MM.1S (cell line): ENCODE measurements at regions not wholly inside any gene's neighbourhood (a gene's known extent, or its start where the extent isn't known, plus 50 kb on each side); places are given as distances from the start of the nearest gene placed in this dataset.

Source experiments
- DNase-seq: peaks from one replicate; pipeline ENCODE4 v3.0.0-alpha.2; 2015
- H2AFZ ChIP-seq: fragments of 300-600 bp; sonication (generic); 2 replicates; pipeline ENCODE4 v1.6.0; 2016; ENCODE audit warnings: antibody characterized with exemption, low read length
- H3F3A ChIP-seq: fragments of 300-600 bp; sonication (generic); 2 replicates; pipeline ENCODE4 v1.6.1; 2016; ENCODE audit warnings: mild to moderate bottlenecking, antibody characterized with exemption, low read length, moderate library complexity, mixed read lengths; ENCODE audit not compliant: insufficient read depth
- H3K27ac ChIP-seq: fragments of 300-600 bp; sonication (generic); 2 replicates; pipeline ENCODE4 v1.5.1; 2016; ENCODE audit warnings: mild to moderate bottlenecking, low read length
- H3K27me3 ChIP-seq: fragments of 300-600 bp; sonication (generic); replicated peaks from 2 replicates; pipeline ENCODE4 v1.6.0; 2016; ENCODE audit warnings: low read length; ENCODE audit not compliant: insufficient read depth
- H3K36me3 ChIP-seq: fragments of 300-600 bp; sonication (generic); replicated peaks from 2 replicates; pipeline ENCODE4 v1.6.1; 2016; ENCODE audit warnings: mild to moderate bottlenecking, low read length, mixed read lengths; ENCODE audit not compliant: insufficient read depth
- H3K4me1 ChIP-seq: fragments of 300-600 bp; sonication (generic); 2 replicates; pipeline ENCODE4 v1.6.1; 2016; ENCODE audit warnings: low read length, mixed read lengths
- H3K4me2 ChIP-seq: fragments of 300-600 bp; sonication (generic); 2 replicates; pipeline ENCODE4 v1.6.0; 2016; ENCODE audit warnings: low read depth, low read length
- H3K4me3 ChIP-seq: fragments of 300-600 bp; sonication (generic); 2 replicates; pipeline ENCODE4 v1.5.1; 2016; ENCODE audit warnings: low read length, mixed read lengths
- H3K79me2 ChIP-seq: fragments of 300-600 bp; sonication (generic); 2 replicates; pipeline ENCODE4 v1.6.1; 2016; ENCODE audit warnings: mixed run types, low read length, mixed read lengths
- H3K9ac ChIP-seq: fragments of 300-600 bp; sonication (generic); 2 replicates; pipeline ENCODE4 v1.6.1; 2016; ENCODE audit warnings: low read length, mixed read lengths
- H3K9me2 ChIP-seq: fragments of 300-600 bp; sonication (generic); replicated peaks from 2 replicates; pipeline ENCODE4 v1.6.1; 2016; ENCODE audit warnings: mild to moderate bottlenecking, low read length, mixed read lengths; ENCODE audit not compliant: insufficient read depth
- H3K9me3 ChIP-seq: fragments of 300-600 bp; sonication (generic); replicated peaks from 2 replicates; pipeline ENCODE4 v1.6.1; 2016; ENCODE audit warnings: mild to moderate bottlenecking, low read length, mixed read lengths; ENCODE audit not compliant: insufficient read depth
- H4K20me1 ChIP-seq: fragments of 300-600 bp; sonication (generic); 2 replicates; pipeline ENCODE4 v1.6.1; 2016; ENCODE audit warnings: mild to moderate bottlenecking, low read length, moderate library complexity, mixed read lengths; ENCODE audit not compliant: insufficient read depth
- EZH2 ChIP-seq: fragments of 300-600 bp; sonication (generic); optimal IDR thresholded peaks from 2 replicates; pipeline ENCODE3; 2017; ENCODE audit warnings: low read depth, mild to moderate bottlenecking, antibody characterized with exemption, low read length, mixed read lengths
- EZH2phosphoT487 ChIP-seq: fragments of 300-600 bp; sonication (generic); IDR thresholded peaks from 2 replicates; pipeline ENCODE4 v1.6.1; 2018; ENCODE audit warnings: antibody characterized with exemption, low read length
- TF ChIP-seq, protein P1 (sequence below): fragments of 300-600 bp; sonication (generic); IDR thresholded peaks from 2 replicates; pipeline ENCODE4 v1.5.1; 2016; ENCODE audit warnings: antibody characterized with exemption, low read length, mixed read lengths

DNA sequence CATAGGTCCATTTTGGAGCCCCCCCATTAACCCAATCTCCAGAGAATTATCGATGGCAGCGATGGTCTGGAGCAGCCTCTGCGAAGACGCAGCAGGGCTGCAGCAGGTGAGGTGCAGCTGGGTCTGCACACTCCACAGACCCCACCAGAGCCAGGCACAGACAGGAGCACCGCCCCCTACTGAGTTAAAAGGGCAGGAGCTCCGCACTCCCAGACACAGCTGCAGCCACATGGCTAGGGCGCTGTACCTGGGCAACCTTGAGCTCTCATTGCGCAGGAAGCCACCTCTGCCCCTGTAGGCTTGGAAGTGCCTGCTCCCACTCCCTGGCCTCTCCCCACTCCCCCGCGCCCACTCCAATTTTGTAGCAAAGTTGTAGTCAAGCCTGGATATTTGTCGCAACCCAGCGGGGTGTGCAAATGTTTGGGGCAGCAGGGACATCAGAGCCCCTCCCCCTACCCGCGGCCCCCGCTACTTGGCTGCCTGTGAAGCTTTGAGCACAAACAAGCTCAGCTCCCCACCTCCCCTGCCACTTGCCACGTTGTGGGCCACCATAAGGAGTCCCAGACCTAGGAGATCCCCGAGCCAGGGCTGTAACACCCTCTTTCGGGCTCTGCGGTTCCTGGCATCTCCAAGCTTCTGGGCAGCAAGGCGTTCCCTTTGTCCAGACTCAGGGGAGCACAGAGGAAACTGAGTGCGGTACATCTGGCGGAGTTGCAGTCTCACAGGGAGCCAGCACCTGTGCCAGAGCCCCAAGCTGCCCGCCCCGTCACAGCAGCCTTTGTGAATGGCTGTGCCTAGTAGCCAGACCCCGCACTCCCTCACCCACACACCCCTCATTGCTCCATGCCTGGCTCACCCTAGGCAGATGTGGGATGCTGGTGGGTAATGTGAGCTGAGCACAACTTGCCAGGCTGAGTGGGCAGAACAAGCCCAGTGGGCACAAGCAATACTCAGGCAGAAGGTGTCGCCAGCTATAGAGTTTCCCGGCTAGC, 949.7 kb upstream of the SLITRK1 start:
- Histone ChIP-seq H3K4me3 (no peak overlapping the region), H3K9ac (no peak overlapping the region), H2AFZ (no peak overlapping the region), H3K27me3 (no peaks in the 10 kb centered on the region), H3K36me3 (no peaks in the 10 kb centered on the region), H3K9me2 (no peaks in the 10 kb centered on the region), H3K4me1 (no peaks in the 10 kb centered on the region), H3K9me3 (no peaks in the 10 kb centered on the region), H3F3A (no peaks in the 10 kb centered on the region), H4K20me1 (no peaks in the 10 kb centered on the region), H3K79me2 (no peaks in the 10 kb centered on the region), H3K27ac (no peak overlapping the region), H3K4me2 (no peak overlapping the region)
- DNase-seq: no peak
- TF ChIP-seq, protein P1, sequence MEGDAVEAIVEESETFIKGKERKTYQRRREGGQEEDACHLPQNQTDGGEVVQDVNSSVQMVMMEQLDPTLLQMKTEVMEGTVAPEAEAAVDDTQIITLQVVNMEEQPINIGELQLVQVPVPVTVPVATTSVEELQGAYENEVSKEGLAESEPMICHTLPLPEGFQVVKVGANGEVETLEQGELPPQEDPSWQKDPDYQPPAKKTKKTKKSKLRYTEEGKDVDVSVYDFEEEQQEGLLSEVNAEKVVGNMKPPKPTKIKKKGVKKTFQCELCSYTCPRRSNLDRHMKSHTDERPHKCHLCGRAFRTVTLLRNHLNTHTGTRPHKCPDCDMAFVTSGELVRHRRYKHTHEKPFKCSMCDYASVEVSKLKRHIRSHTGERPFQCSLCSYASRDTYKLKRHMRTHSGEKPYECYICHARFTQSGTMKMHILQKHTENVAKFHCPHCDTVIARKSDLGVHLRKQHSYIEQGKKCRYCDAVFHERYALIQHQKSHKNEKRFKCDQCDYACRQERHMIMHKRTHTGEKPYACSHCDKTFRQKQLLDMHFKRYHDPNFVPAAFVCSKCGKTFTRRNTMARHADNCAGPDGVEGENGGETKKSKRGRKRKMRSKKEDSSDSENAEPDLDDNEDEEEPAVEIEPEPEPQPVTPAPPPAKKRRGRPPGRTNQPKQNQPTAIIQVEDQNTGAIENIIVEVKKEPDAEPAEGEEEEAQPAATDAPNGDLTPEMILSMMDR: no peak
- TF ChIP-seq EZH2 (no peak), EZH2phosphoT487 (no peak)

DNA sequence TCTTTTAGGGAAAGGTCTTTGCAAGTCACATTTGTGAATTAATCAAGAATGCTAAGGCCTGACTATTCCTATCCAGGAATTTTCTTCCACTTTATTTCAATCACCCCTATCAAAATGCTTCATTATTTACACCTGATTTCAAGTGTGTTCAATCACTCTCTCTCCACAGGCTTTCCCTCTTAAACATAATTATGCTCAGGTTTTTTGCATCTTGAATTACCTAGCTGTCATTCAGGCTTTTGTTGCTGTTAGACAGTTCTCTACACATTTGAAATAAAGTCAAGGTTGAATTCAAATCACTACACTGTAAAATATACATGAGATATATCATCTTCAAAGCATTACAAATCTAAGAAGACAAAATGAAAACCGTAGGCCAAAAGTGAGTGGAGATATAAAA, 941.3 kb upstream of the SLITRK1 start:
- no peak overlapping the region for H3K9ac ChIP-seq
- H3K27me3 ChIP-seq: no peaks in the 10 kb centered on the region
- H3K4me3 ChIP-seq: no peak overlapping the region
- H3K9me3 ChIP-seq: no peaks in the 10 kb centered on the region
- H2AFZ ChIP-seq: no peak overlapping the region
- no peak for DNase-seq
- no peaks in the 10 kb centered on the region for H3K4me1 ChIP-seq
- no peaks in the 10 kb centered on the region for H3K36me3 ChIP-seq
- no peak overlapping the region for H3K4me2 ChIP-seq
- TF ChIP-seq EZH2 (no peak), EZH2phosphoT487 (no peak)
- TF ChIP-seq, protein P1: no peak
- H3F3A ChIP-seq: no peaks in the 10 kb centered on the region
- no peaks in the 10 kb centered on the region for H4K20me1 ChIP-seq
- H3K79me2 ChIP-seq: no peaks in the 10 kb centered on the region
- no peaks in the 10 kb centered on the region for H3K9me2 ChIP-seq
- H3K27ac ChIP-seq: no peak overlapping the region

DNA sequence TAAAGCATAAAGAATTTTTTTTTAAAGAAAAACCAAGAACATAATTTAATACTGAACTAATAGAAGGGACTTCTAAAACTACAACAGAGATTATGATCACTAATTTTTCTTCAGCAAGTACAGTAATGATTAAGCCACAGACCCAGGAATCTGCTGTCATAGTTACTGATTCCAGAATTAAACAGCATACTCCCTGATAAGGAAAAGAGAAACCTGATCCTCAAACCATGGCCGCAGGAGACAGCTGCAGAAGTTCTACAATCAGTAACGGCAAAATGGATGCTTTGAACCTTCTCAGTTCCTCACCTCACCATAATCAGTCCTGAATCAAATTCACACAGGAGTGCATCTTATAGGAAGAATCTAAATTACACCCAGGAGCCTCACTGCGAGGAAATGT, 939.0 kb upstream of the SLITRK1 start:
- Histone ChIP-seq H3K4me1 (no peaks in the 10 kb centered on the region), H3K79me2 (no peaks in the 10 kb centered on the region), H4K20me1 (no peaks in the 10 kb centered on the region), H3K36me3 (no peaks in the 10 kb centered on the region), H3K4me3 (no peak overlapping the region), H3F3A (no peaks in the 10 kb centered on the region), H3K27ac (no peak overlapping the region), H3K9ac (no peak overlapping the region), H3K9me3 (no peaks in the 10 kb centered on the region), H2AFZ (no peak overlapping the region), H3K27me3 (no peaks in the 10 kb centered on the region), H3K9me2 (no peaks in the 10 kb centered on the region), H3K4me2 (no peak overlapping the region)
- DNase-seq: no peak
- TF ChIP-seq, protein P1: no peak
- TF ChIP-seq EZH2phosphoT487: no peak
- no peak for TF ChIP-seq EZH2
